ENCODE measurements at regions not wholly inside any gene's neighbourhood (a gene's known extent, or its start where the extent isn't known, plus 50 kb on each side); places are given as distances from the start of the nearest gene placed in this dataset.
"Not testable (repeated sequence)": the region's sequence is repeated elsewhere in the genome, so short reads cannot be mapped to it uniquely, and the experiment has no call there.

GRCh38 chr2:143839456-143839855 lies 680.5 kb downstream of the ZEB2 start:
- no peak for DNase-seq (ENCODE audit: low read depth)
- TF ChIP-seq CTCF (IDR thresholded peaks at IDR 0.05; ENCODE audit: insufficient read depth, low read depth, low read length): no peak
- H3K4me3 ChIP-seq (ENCODE audit: low read depth, low read length): no peak overlapping the region

- not testable (repeated sequence) for DNase-seq (ENCODE audit: low read depth); H3K4me3 ChIP-seq (ENCODE audit: low read depth, low read length)
Measured at GRCh38 chr2:143837055-143837454, 682.9 kb downstream of the ZEB2 start.

- TF ChIP-seq CTCF (IDR thresholded peaks at IDR 0.05; ENCODE audit: insufficient read depth, low read depth, low read length): no peak
- DNase-seq (ENCODE audit: low read depth): no peak
- no peak overlapping the region for H3K4me3 ChIP-seq (ENCODE audit: low read depth, low read length)
Measured at GRCh38 chr2:143835481-143835880, 684.4 kb downstream of the ZEB2 start.

GRCh38 chr2:143833015-143833660 lies 686.8 kb downstream of the ZEB2 start:
- no peak overlapping the region for H3K4me3 ChIP-seq (ENCODE audit: low read depth, low read length)
- DNase-seq (ENCODE audit: low read depth): no peak
- TF ChIP-seq CTCF (IDR thresholded peaks at IDR 0.05; ENCODE audit: insufficient read depth, low read depth, low read length): no peak

- DNase-seq (ENCODE audit: low read depth): no peak
- H3K4me3 ChIP-seq (ENCODE audit: low read depth, low read length): no peak overlapping the region
- TF ChIP-seq CTCF (IDR thresholded peaks at IDR 0.05; ENCODE audit: insufficient read depth, low read depth, low read length): no peak
Measured at GRCh38 chr2:143830476-143830875, 689.4 kb downstream of the ZEB2 start.

- DNase-seq (ENCODE audit: low read depth): no peak
- TF ChIP-seq CTCF (IDR thresholded peaks at IDR 0.05; ENCODE audit: insufficient read depth, low read depth, low read length): no peak
- H3K4me3 ChIP-seq (ENCODE audit: low read depth, low read length): no peak overlapping the region
Measured at GRCh38 chr2:143828763-143829537, 691.0 kb downstream of the ZEB2 start.

- H3K4me3 ChIP-seq (ENCODE audit: low read depth, low read length): no peak overlapping the region
- no peak for DNase-seq (ENCODE audit: low read depth)
- no peak for TF ChIP-seq CTCF (IDR thresholded peaks at IDR 0.05; ENCODE audit: insufficient read depth, low read depth, low read length)
Measured at GRCh38 chr2:143824791-143825190, 695.1 kb downstream of the ZEB2 start.

All from fibroblast of villous mesenchyme (primary cell).